DND-41 (cell line): ENCODE measurements at regions not wholly inside any gene's neighbourhood (a gene's known extent, or its start where the extent isn't known, plus 50 kb on each side); places are given as distances from the start of the nearest gene placed in this dataset.

ENCODE experiments used
- CTCF ChIP-seq: IDR thresholded peaks from 2 replicates; pipeline ENCODE4 v1.5.1; 2012; ENCODE audit warnings: borderline replicate concordance, low read length, moderate library complexity, mild to moderate bottlenecking; ENCODE audit not compliant: poor library complexity, severe bottlenecking; ENCODE audit errors: extremely low read depth
- EZH2 ChIP-seq: IDR thresholded peaks from 3 replicates; pipeline ENCODE4 v1.6.1; 2012; ENCODE audit warnings: borderline replicate concordance, low read depth, mild to moderate bottlenecking, moderate library complexity, low read length, inconsistent platforms; ENCODE audit not compliant: severe bottlenecking

- no peak for TF ChIP-seq CTCF
- no peak for TF ChIP-seq EZH2
Measured at GRCh38 chr17:68698746-68699145, 97.6 kb upstream of the FAM20A start.
